Testis (tissue), 2 donors: ENCODE measurements at regions not wholly inside any gene's neighbourhood (a gene's known extent, or its start where the extent isn't known, plus 50 kb on each side); places are given as distances from the start of the nearest gene placed in this dataset.

Experiments
- POLR2A ChIP-seq: fragments of 450-650 bp; IDR thresholded peaks from one replicate; pipeline ENCODE4 v1.6.1; 2017; ENCODE audit warnings: antibody characterized with exemption, mild to moderate bottlenecking, moderate library complexity
- TF ChIP-seq, protein P1 (sequence below), 3 experiments: fragments of 450-650 bp in 2 of 3; fragments of 200-600 bp in 1 of 3; sonication (generic) in 1 of 3; IDR thresholded peaks; one replicate each; pipeline ENCODE4 v1.5.1; 2016 to 2019; ENCODE audit warnings: antibody characterized with exemption in 3 of 3, mild to moderate bottlenecking in 2 of 3, moderate library complexity in 1 of 3

- TF ChIP-seq, protein P1, sequence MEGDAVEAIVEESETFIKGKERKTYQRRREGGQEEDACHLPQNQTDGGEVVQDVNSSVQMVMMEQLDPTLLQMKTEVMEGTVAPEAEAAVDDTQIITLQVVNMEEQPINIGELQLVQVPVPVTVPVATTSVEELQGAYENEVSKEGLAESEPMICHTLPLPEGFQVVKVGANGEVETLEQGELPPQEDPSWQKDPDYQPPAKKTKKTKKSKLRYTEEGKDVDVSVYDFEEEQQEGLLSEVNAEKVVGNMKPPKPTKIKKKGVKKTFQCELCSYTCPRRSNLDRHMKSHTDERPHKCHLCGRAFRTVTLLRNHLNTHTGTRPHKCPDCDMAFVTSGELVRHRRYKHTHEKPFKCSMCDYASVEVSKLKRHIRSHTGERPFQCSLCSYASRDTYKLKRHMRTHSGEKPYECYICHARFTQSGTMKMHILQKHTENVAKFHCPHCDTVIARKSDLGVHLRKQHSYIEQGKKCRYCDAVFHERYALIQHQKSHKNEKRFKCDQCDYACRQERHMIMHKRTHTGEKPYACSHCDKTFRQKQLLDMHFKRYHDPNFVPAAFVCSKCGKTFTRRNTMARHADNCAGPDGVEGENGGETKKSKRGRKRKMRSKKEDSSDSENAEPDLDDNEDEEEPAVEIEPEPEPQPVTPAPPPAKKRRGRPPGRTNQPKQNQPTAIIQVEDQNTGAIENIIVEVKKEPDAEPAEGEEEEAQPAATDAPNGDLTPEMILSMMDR (IDR thresholded peaks at IDR 0.05): no peak
- no peak for TF ChIP-seq POLR2A
Measured at GRCh38 chr7:50166997-50167965, 74.2 kb upstream of the ZPBP start.
